CD4-positive, alpha-beta T cell (primary cell): ENCODE measurements at regions not wholly inside any gene's neighbourhood (a gene's known extent, or its start where the extent isn't known, plus 50 kb on each side); places are given as distances from the start of the nearest gene placed in this dataset.

ENCODE experiments used
- ATAC-seq: fragments of 200-7000 bp; cut with Tn5 transposase; one replicate; pipeline ENCODE4 v1.10.0; 2022; ENCODE audit warnings: mild to moderate bottlenecking; ENCODE audit not compliant: poor library complexity
- CTCF ChIA-PET: fragments of 350-600 bp; sonication (Branson Sonifier 250); formaldehyde crosslinking; loops from one replicate; lab custom pipeline; 2021; ENCODE audit warnings: antibody characterized with exemption, inconsistent platforms; lab: Charles Lee
- POLR2A ChIA-PET: fragments of 350-600 bp; sonication (Branson Sonifier 250); formaldehyde crosslinking; loops from one replicate; lab custom pipeline; 2021; ENCODE audit warnings: antibody characterized with exemption, inconsistent platforms; lab: Charles Lee
- DNase-seq, 14 experiments: peaks; one replicate each; pipeline ENCODE4 v3.0.0-alpha.2; 2013 to 2020; ENCODE audit warnings: mixed read lengths in 2 of 14
- H3K27ac ChIP-seq, 2 donors: one replicate each; pipeline versions ENCODE4 v1.5.1 to v1.7.0; 2013; ENCODE audit warnings: low read length in 2 of 2, low read depth in 1 of 2, mild to moderate bottlenecking in 1 of 2
- H3K27me3 ChIP-seq, 2 experiments: 1 replicate in 1 of 2; 2 replicates in 1 of 2; pipeline versions ENCODE4 v1.6.1 to v1.7.0; 2013; ENCODE audit warnings: low read length in 2 of 2, control low read depth in 1 of 2, mild to moderate bottlenecking in 1 of 2, moderate library complexity in 1 of 2; ENCODE audit not compliant: insufficient read depth in 2 of 2, control insufficient read depth in 1 of 2
- H3K36me3 ChIP-seq: one replicate; pipeline ENCODE4 v1.6.1; 2013; ENCODE audit warnings: low read length, control low read depth; ENCODE audit not compliant: insufficient read depth
- H3K4me1 ChIP-seq: one replicate; pipeline ENCODE4 v1.6.1; 2013; ENCODE audit warnings: low read length, control low read depth; ENCODE audit not compliant: insufficient read depth
- H3K4me3 ChIP-seq: one replicate; pipeline ENCODE4 v1.5.1; 2013; ENCODE audit warnings: mild to moderate bottlenecking, low read length, moderate library complexity
- H3K9me3 ChIP-seq, 2 experiments: 1 replicate in 1 of 2; 2 replicates in 1 of 2; pipeline versions ENCODE4 v1.6.1 to v1.7.0; 2013; ENCODE audit warnings: low read length in 2 of 2, mild to moderate bottlenecking in 2 of 2, control low read depth in 1 of 2, moderate library complexity in 1 of 2; ENCODE audit not compliant: control insufficient read depth in 1 of 2, insufficient read depth in 1 of 2
- H3K27ac Mint-ChIP-seq: one replicate; pipeline ENCODE4 v1.8.0; 2020; ENCODE audit warnings: mixed read lengths
- H3K27me3 Mint-ChIP-seq: one replicate; pipeline ENCODE4 v1.8.0; 2021; ENCODE audit warnings: mixed read lengths
- H3K36me3 Mint-ChIP-seq: one replicate; pipeline ENCODE4 v1.8.0; 2021; ENCODE audit warnings: low read depth, mixed read lengths
- H3K4me1 Mint-ChIP-seq: one replicate; pipeline ENCODE4 v1.8.0; 2021; ENCODE audit warnings: low read depth, mixed read lengths
- H3K4me3 Mint-ChIP-seq: one replicate; pipeline ENCODE4 v1.8.0; 2020; ENCODE audit warnings: mild to moderate bottlenecking, mixed read lengths
- H3K9me3 Mint-ChIP-seq: one replicate; pipeline ENCODE4 v1.8.0; 2020; ENCODE audit warnings: mixed read lengths
- CTCF ChIP-seq: fragments of 200-600 bp; IDR thresholded peaks from one replicate; pipeline ENCODE4 v1.8.0; 2022; ENCODE audit warnings: antibody characterized with exemption, mild to moderate bottlenecking
- intact Hi-C, 2 experiments: fragments of 100-400 bp; cut with DNase I in 1 of 2; cut with micrococcal nuclease in 1 of 2; formaldehyde crosslinking; loops; one replicate each; pipeline versions ENCODE4 v1.15.1 to v1.9.0; 2023 to 2025; cut with DNase I, micrococcal nuclease

GRCh38 chr3:82329300-82329699 lies 567.9 kb upstream of the GBE1 start:
- Histone ChIP-seq H3K9me3 (no peaks in the 10 kb centered on the region), H3K4me1 (no peaks in the 10 kb centered on the region), H3K27me3 (no peaks in the 10 kb centered on the region), H3K36me3 (no peaks in the 10 kb centered on the region), H3K27ac (no peak overlapping the region), H3K4me3 (no peak overlapping the region)
- ChIA-PET POLR2A (no interaction called here), CTCF (no interaction called here)
- peaks cover 6% of the 10 kb centered on the region for H3K9me3 Mint-ChIP-seq
- DNase-seq: no peak
- no peaks in the 10 kb centered on the region for H3K36me3 Mint-ChIP-seq
- no peak for TF ChIP-seq CTCF
- H3K27ac Mint-ChIP-seq: no peak overlapping the region
- intact Hi-C loops: no loop called here
- no peak for ATAC-seq
- no peaks in the 10 kb centered on the region for H3K27me3 Mint-ChIP-seq
- no peak overlapping the region for H3K4me3 Mint-ChIP-seq
- H3K4me1 Mint-ChIP-seq: no peaks in the 10 kb centered on the region

- intact Hi-C loops: no loop called here
- peaks cover 0 to 9% of the 10 kb centered on the region in 2 experiments for H3K9me3 ChIP-seq
- H3K27ac ChIP-seq: no peak overlapping the region
- no peaks in the 10 kb centered on the region for H3K36me3 ChIP-seq
- ChIA-PET POLR2A (no interaction called here), CTCF (no interaction called here)
- DNase-seq (no peak), ATAC-seq (no peak)
- peaks cover 5% of the 10 kb centered on the region for H3K9me3 Mint-ChIP-seq
- no peak overlapping the region for H3K27ac Mint-ChIP-seq
- H3K27me3 Mint-ChIP-seq: no peaks in the 10 kb centered on the region
- no peak overlapping the region for H3K4me3 ChIP-seq
- H3K4me1 Mint-ChIP-seq: no peaks in the 10 kb centered on the region
- H3K36me3 Mint-ChIP-seq: no peaks in the 10 kb centered on the region
- H3K4me1 ChIP-seq: no peaks in the 10 kb centered on the region
- no peaks in the 10 kb centered on the region for H3K27me3 ChIP-seq
- TF ChIP-seq CTCF: no peak
- no peak overlapping the region for H3K4me3 Mint-ChIP-seq
Observed at GRCh38 chr3:82311901-82312300, 550.5 kb upstream of the GBE1 start.

GRCh38 chr3:82308755-82309154 lies 547.3 kb upstream of the GBE1 start:
- Histone ChIP-seq H3K27me3 (no peaks in the 10 kb centered on the region), H3K9me3 (peaks cover 0 to 5% of the 10 kb centered on the region in 2 experiments), H3K27ac (no peak overlapping the region), H3K36me3 (no peaks in the 10 kb centered on the region), H3K4me1 (no peaks in the 10 kb centered on the region), H3K4me3 (no peak overlapping the region)
- no peak for TF ChIP-seq CTCF
- intact Hi-C loops: no loop called here
- Mint-ChIP-seq H3K27ac (no peak overlapping the region), H3K27me3 (no peaks in the 10 kb centered on the region), H3K4me1 (no peaks in the 10 kb centered on the region), H3K36me3 (no peaks in the 10 kb centered on the region), H3K4me3 (no peak overlapping the region), H3K9me3 (peaks cover 8% of the 10 kb centered on the region)
- ChIA-PET POLR2A (no interaction called here), CTCF (no interaction called here)
- DNase-seq: no peak
- no peak for ATAC-seq
